K562 (cell line): ENCODE measurements at regions not wholly inside any gene's neighbourhood (a gene's known extent, or its start where the extent isn't known, plus 50 kb on each side); places are given as distances from the start of the nearest gene placed in this dataset.

Experiments used
- CHD1 ChIP-seq: fragments of 200-600 bp; sonication (generic); IDR thresholded peaks from one replicate; pipeline ENCODE4 v1.6.1; 2012; ENCODE audit warnings: mild to moderate bottlenecking, moderate library complexity, low read length, inconsistent platforms
- HCFC1 ChIP-seq: IDR thresholded peaks from 2 replicates; pipeline ENCODE4 v1.6.1; 2012; ENCODE audit warnings: low read depth, low read length, improper control_type of control experiment
- HDAC6 ChIP-seq: IDR thresholded peaks from 2 replicates; pipeline ENCODE4 v1.6.1; 2012; ENCODE audit warnings: low read depth, mild to moderate bottlenecking, control low read depth, inconsistent platforms, low read length, moderate library complexity
- HDAC8 ChIP-seq: fragments of 450-650 bp; IDR thresholded peaks from 2 replicates; pipeline ENCODE4 v1.6.1; 2016; ENCODE audit warnings: mild to moderate bottlenecking, missing genetic modification characterization, moderate library complexity, missing compliant biosample characterization
- KAT7 ChIP-seq: sonication (generic); formaldehyde crosslinking; IDR thresholded peaks from 2 replicates; pipeline ENCODE4 v1.8.0; 2022; ENCODE audit warnings: missing genetic modification reagents, mild to moderate bottlenecking, borderline replicate concordance
- KLF6 ChIP-seq: fragments of 250-450 bp; sonication (Bioruptor Pico); IDR thresholded peaks from 2 replicates; pipeline ENCODE4 v1.4.0; 2020; ENCODE audit warnings: mild to moderate bottlenecking, moderate library complexity, borderline replicate concordance
- NR2C2 ChIP-seq, 2 experiments: fragments of 200-800 bp in 1 of 2; sonication (Bioruptor generic) in 1 of 2; sonication (generic) in 1 of 2; formaldehyde crosslinking in 1 of 2; IDR thresholded peaks; 2 replicates each; pipeline versions ENCODE4 v1.6.1 to v1.8.0; 2016 to 2022; ENCODE audit warnings: mild to moderate bottlenecking in 1 of 2, missing compliant biosample characterization in 1 of 2, missing genetic modification characterization in 1 of 2, missing genetic modification reagents in 1 of 2
- PRMT5 ChIP-seq: sonication (generic); formaldehyde crosslinking; IDR thresholded peaks from 2 replicates; pipeline ENCODE4 v1.5.0; 2020; ENCODE audit warnings: missing genetic modification reagents
- RBM22 ChIP-seq: fragments of 200-400 bp; formaldehyde crosslinking; IDR thresholded peaks from 2 replicates; pipeline ENCODE4 v1.6.1; 2018; ENCODE audit warnings: low read length, low read depth; ENCODE audit not compliant: poor library complexity, severe bottlenecking
- SP2 ChIP-seq: IDR thresholded peaks from 2 replicates; pipeline ENCODE4 v1.6.1; 2011; ENCODE audit warnings: mild to moderate bottlenecking, low read depth, low read length, moderate library complexity; ENCODE audit not compliant: poor library complexity, severe bottlenecking; ENCODE audit errors: extremely low read depth
- TBL1XR1 ChIP-seq, 2 experiments: IDR thresholded peaks; 2 replicates each; pipeline ENCODE4 v1.6.1; 2012; ENCODE audit warnings: improper control_type of control experiment in 2 of 2, low read length in 2 of 2, mild to moderate bottlenecking in 1 of 2
- ZNF134 ChIP-seq: fragments of 250-450 bp; sonication (Bioruptor Pico); conservative IDR thresholded peaks from 2 replicates; pipeline ENCODE4 v1.4.0; 2020
- ZNF146 ChIP-seq: IDR thresholded peaks from one replicate; pipeline ENCODE4 v1.6.1; 2018; ENCODE audit warnings: missing compliant biosample characterization; ENCODE audit not compliant: unreplicated experiment
- ZNF311 ChIP-seq: fragments of 250-450 bp; sonication (Bioruptor Pico); IDR thresholded peaks from 2 replicates; pipeline ENCODE4 v1.4.0; 2020; ENCODE audit warnings: mild to moderate bottlenecking, moderate library complexity
- TF ChIP-seq, protein P1 (sequence below), 2 experiments: fragments of 450-650 bp; formaldehyde crosslinking in 1 of 2; IDR thresholded peaks; 2 replicates each; pipeline versions ENCODE4 v1.4.0 to v1.6.1; 2014 to 2020; ENCODE audit warnings: mild to moderate bottlenecking in 2 of 2, borderline replicate concordance in 1 of 2, low read depth in 1 of 2
- TF ChIP-seq, protein P2 (sequence below): fragments of 450-650 bp; IDR thresholded peaks from 2 replicates; pipeline ENCODE4 v1.6.1; 2016; ENCODE audit warnings: missing biosample characterization, missing genetic modification characterization
- TF ChIP-seq, protein P3 (sequence below): sonication (generic); formaldehyde crosslinking; IDR thresholded peaks from 2 replicates; pipeline ENCODE4 v1.8.0; 2022; ENCODE audit warnings: missing genetic modification reagents, mild to moderate bottlenecking, moderate library complexity, borderline replicate concordance

DNA sequence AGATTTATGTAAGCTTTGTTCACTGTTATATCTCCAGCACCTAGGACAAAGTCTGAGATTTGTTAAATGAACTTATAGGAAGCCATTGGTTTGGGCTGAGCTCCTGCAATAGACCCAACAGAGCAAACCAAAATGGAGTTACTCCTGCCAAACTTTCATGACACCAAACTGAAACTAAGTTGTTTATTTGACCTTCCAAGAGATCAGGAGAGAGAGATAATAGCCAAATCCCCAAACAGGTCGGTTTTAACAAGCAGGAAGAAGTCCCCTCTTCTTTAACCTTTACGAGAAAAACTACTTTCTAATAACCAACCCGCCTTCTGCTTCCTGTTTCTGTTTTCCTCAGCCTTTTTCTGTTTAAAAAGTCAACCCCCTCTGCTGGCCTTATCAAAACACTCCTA lies 54.9 kb upstream of the ATP12A start (continued):
- TF ChIP-seq ZNF146 (CRISPR knock-in tag) (no peak), RBM22 (no peak), KLF6 (CRISPR knock-in tag) (peak; percentile 89), NR2C2 (CRISPR knock-in tag; IDR thresholded peaks at IDR 0.05) (no peak), NR2C2 (tag; IDR thresholded peaks at IDR 0.05) (no peak), CHD1 (no peak), HDAC6 (no peak), HCFC1 (no peak), HDAC8 (tag) (0 out of 2 replicates have a peak, but pooled peaks have one; percentile 54), PRMT5 (CRISPR knock-in tag) (no peak), ZNF134 (CRISPR knock-in tag) (no peak), TBL1XR1 (IDR thresholded peaks at IDR 0.05; ENCODE audit: low read length in 2 of 2) (no peak), KAT7 (CRISPR knock-in tag) (no peak), SP2 (no peak), ZNF311 (peak; percentile 83)
- TF ChIP-seq, protein P1, sequence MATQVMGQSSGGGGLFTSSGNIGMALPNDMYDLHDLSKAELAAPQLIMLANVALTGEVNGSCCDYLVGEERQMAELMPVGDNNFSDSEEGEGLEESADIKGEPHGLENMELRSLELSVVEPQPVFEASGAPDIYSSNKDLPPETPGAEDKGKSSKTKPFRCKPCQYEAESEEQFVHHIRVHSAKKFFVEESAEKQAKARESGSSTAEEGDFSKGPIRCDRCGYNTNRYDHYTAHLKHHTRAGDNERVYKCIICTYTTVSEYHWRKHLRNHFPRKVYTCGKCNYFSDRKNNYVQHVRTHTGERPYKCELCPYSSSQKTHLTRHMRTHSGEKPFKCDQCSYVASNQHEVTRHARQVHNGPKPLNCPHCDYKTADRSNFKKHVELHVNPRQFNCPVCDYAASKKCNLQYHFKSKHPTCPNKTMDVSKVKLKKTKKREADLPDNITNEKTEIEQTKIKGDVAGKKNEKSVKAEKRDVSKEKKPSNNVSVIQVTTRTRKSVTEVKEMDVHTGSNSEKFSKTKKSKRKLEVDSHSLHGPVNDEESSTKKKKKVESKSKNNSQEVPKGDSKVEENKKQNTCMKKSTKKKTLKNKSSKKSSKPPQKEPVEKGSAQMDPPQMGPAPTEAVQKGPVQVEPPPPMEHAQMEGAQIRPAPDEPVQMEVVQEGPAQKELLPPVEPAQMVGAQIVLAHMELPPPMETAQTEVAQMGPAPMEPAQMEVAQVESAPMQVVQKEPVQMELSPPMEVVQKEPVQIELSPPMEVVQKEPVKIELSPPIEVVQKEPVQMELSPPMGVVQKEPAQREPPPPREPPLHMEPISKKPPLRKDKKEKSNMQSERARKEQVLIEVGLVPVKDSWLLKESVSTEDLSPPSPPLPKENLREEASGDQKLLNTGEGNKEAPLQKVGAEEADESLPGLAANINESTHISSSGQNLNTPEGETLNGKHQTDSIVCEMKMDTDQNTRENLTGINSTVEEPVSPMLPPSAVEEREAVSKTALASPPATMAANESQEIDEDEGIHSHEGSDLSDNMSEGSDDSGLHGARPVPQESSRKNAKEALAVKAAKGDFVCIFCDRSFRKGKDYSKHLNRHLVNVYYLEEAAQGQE (IDR thresholded peaks at IDR 0.05; ENCODE audit: borderline replicate concordance), result no peak
- TF ChIP-seq, protein P1 (CRISPR knock-in tag; IDR thresholded peaks at IDR 0.05; ENCODE audit: low read depth), result no peak
- TF ChIP-seq, protein P2, sequence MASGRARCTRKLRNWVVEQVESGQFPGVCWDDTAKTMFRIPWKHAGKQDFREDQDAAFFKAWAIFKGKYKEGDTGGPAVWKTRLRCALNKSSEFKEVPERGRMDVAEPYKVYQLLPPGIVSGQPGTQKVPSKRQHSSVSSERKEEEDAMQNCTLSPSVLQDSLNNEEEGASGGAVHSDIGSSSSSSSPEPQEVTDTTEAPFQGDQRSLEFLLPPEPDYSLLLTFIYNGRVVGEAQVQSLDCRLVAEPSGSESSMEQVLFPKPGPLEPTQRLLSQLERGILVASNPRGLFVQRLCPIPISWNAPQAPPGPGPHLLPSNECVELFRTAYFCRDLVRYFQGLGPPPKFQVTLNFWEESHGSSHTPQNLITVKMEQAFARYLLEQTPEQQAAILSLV (tag), result peak; percentile 67; the same call in 1 of the 2 replicates
- TF ChIP-seq, protein P3, sequence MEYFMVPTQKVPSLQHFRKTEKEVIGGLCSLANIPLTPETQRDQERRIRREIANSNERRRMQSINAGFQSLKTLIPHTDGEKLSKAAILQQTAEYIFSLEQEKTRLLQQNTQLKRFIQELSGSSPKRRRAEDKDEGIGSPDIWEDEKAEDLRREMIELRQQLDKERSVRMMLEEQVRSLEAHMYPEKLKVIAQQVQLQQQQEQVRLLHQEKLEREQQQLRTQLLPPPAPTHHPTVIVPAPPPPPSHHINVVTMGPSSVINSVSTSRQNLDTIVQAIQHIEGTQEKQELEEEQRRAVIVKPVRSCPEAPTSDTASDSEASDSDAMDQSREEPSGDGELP, result no peak
